GM23338 (cell line): ENCODE measurements at regions not wholly inside any gene's neighbourhood (a gene's known extent, or its start where the extent isn't known, plus 50 kb on each side); places are given as distances from the start of the nearest gene placed in this dataset.

ENCODE experiments used
- CTCF ChIP-seq, 2 experiments: fragments of 200-600 bp in 1 of 2; sonication (generic) in 1 of 2; conservative IDR thresholded peaks; 2 replicates each; pipeline versions ENCODE4 v1.5.1 to v1.6.1; 2016 to 2017; ENCODE audit warnings: antibody characterized with exemption in 2 of 2, low read depth in 2 of 2, mild to moderate bottlenecking in 2 of 2, moderate library complexity in 1 of 2
- EZH2 ChIP-seq: fragments of 200-600 bp; sonication (generic); IDR thresholded peaks from one replicate; pipeline ENCODE4 v1.8.0; 2017; ENCODE audit warnings: antibody characterized with exemption, mild to moderate bottlenecking, low read depth; ENCODE audit not compliant: unreplicated experiment
- EZH2phosphoT487 ChIP-seq: fragments of 200-600 bp; sonication (generic); IDR thresholded peaks from one replicate; pipeline ENCODE4 v1.8.1; 2018; ENCODE audit warnings: antibody characterized with exemption; ENCODE audit not compliant: unreplicated experiment

DNA sequence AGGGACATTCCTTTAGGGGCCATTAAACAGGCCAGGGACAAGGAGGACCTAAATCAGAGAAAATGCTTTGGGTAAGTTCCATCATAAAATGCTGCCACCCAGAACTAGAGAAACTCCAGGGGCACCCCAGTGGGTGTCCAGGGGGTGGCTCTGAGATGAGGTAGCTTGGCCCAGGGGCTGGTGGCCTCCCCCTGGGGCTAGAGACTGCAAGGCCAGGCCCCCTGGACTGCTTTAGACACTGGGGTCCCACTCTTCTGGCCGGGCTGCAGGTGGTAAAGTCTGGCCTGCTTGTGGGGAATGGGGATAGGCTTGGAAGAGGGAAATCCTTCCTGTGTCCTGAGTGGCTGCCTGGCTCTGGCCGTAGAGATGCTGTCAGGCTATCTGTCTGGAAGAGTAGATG, 169.6 kb upstream of the PODXL start:
- TF ChIP-seq CTCF (conservative IDR thresholded peaks at IDR 0.05; ENCODE audit: low read depth in 2 of 2) (no peak), EZH2 (no peak), EZH2phosphoT487 (no peak)
